Mesodermal cell (in vitro differentiated cells): ENCODE measurements at regions not wholly inside any gene's neighbourhood (a gene's known extent, or its start where the extent isn't known, plus 50 kb on each side); places are given as distances from the start of the nearest gene placed in this dataset.
"Not testable (repeated sequence)": the region's sequence is repeated elsewhere in the genome, so short reads cannot be mapped to it uniquely, and the experiment has no call there.

ENCODE experiments used
- H3K27ac ChIP-seq: 2 replicates; pipeline ENCODE4 v1.7.0; 2013; ENCODE audit warnings: mild to moderate bottlenecking, low read depth, low read length, moderate library complexity; ENCODE audit not compliant: severe bottlenecking
- H3K36me3 ChIP-seq: 2 replicates; pipeline ENCODE4 v1.7.1; 2013; ENCODE audit warnings: mild to moderate bottlenecking, low read length, moderate library complexity; ENCODE audit not compliant: control insufficient read depth, insufficient read depth
- H3K4me1 ChIP-seq: one replicate; pipeline ENCODE4 v1.7.1; 2013; ENCODE audit warnings: mild to moderate bottlenecking, low read length; ENCODE audit not compliant: insufficient read depth, control insufficient read depth, poor library complexity, severe bottlenecking
- H3K4me3 ChIP-seq: 2 replicates; pipeline ENCODE4 v1.7.0; 2013; ENCODE audit warnings: low read length, control low read depth, mild to moderate bottlenecking; ENCODE audit not compliant: insufficient read depth, poor library complexity, severe bottlenecking; ENCODE audit errors: extremely low read depth
- H3K9me3 ChIP-seq: 2 replicates; pipeline ENCODE4 v1.7.1; 2013; ENCODE audit warnings: mild to moderate bottlenecking, low read length, moderate library complexity; ENCODE audit not compliant: control insufficient read depth
- WGBS, 2 experiments: methylation state at CpG; one replicate each; pipeline ENCODE4 v1.1.5; 2013; ENCODE audit warnings: missing lambda C conversion rate in 2 of 2; ENCODE audit not compliant: insufficient coverage in 2 of 2; 5-methylcytosine and 5-hydroxymethylcytosine counted together

DNA sequence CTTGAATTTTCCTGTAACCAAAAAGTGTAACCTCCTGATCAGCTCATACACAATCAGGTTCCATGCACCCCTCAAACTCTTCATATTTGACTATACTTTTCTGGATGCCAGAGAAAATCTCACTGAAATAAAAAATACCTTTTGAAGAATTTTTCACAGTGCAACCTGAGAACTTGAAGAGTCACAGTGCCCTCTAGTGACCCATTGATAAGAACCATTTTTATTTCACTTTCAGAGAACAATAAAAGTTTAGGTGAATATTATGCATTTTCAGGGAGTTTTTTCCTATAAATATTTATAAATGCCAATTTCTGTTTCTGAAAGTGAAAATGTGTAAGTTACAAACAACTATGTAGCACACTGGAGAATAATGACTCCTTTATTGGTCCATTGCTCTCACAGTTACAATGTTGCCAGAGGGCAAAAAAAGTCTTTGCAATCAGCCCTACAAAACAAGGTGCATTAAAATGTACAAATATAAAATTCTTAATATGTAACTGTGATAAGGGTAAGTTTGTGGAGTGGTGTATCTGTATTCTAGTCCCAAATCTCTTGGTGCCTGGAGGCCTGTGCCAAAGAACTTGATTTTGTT, 153.6 kb upstream of the INTU start:
- Histone ChIP-seq H3K9me3 (no peaks in the 10 kb centered on the region), H3K27ac (no peak overlapping the region), H3K4me1 (no peaks in the 10 kb centered on the region), H3K4me3 (no peak overlapping the region), H3K36me3 (no peaks in the 10 kb centered on the region)

DNA sequence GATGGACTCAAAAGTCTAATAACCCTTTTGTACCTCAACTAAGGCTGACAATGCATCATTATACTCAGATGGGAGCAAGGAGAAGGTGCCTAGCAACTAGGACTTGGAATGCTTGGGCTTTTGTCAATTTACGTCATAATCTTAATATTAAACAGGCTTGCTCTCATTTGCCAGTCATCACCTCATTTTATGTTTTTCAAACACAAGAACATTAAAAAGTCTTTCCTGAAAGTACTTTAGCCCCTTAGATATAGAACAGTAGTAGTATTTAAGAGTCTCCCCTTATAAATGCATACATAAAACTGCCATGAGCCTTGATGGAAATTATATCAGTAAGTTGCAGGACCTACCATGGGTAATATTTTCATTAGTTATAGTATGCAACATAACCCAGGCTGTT, 150.7 kb upstream of the INTU start:
- WGBS, 2 experiments, result 80 to 100% methylated on average over 1 of the region's 1 CpG
- no peaks in the 10 kb centered on the region for H3K4me1 ChIP-seq
- no peaks in the 10 kb centered on the region for H3K9me3 ChIP-seq
- no peak overlapping the region for H3K4me3 ChIP-seq
- no peak overlapping the region for H3K27ac ChIP-seq
- H3K36me3 ChIP-seq, result no peaks in the 10 kb centered on the region

DNA sequence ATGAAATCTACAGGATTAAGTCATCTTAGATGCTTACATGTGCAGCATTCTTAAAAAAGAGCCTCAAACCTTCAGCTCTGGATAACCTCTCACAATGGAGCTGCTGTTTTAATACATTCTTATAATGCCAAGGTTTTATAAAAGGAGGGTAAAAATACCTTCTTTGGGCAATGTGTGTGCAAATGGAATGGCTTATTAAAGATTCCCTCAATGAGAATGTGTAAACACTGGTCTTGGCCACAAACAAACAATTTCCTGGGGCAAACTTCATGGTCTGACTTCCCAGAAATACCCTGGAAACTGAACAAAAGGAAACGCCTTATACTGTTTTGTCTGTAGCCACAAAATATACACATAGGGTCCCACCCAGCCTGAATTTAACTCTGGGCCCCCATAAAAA, 148.6 kb upstream of the INTU start:
- WGBS, 2 experiments, result 100% methylated on average over 1 of the region's 1 CpG; no CpG with 5 or more reads in 1 of the 2 experiments
- Histone ChIP-seq H3K4me1 (no peaks in the 10 kb centered on the region), H3K36me3 (no peaks in the 10 kb centered on the region), H3K4me3 (no peak overlapping the region), H3K27ac (no peak overlapping the region), H3K9me3 (no peaks in the 10 kb centered on the region)

DNA sequence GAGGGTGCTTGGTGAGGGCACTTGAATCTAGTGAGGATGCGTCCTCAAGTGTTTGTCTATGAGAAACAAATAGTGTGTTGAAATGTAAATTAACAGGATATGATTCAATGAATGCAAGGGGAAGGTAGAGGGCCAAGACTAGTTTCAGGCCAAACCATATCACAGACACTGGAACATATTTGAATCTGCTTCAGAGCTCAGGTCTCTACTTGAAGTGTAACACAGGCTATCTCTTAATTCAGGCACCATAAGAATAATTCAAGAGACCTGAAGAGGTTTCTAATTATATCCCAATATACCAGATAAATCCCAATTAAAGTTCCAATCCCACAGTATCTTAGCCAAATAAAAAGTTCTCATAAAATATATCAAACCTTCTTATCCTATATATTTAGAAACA, 146.5 kb upstream of the INTU start:
- H3K27ac ChIP-seq, result no peak overlapping the region
- H3K4me1 ChIP-seq, result no peaks in the 10 kb centered on the region
- no peaks in the 10 kb centered on the region for H3K36me3 ChIP-seq
- no peaks in the 10 kb centered on the region for H3K9me3 ChIP-seq
- WGBS, 2 experiments, result 67 to 100% methylated on average over 1 of the region's 1 CpG
- H3K4me3 ChIP-seq, result no peak overlapping the region

DNA sequence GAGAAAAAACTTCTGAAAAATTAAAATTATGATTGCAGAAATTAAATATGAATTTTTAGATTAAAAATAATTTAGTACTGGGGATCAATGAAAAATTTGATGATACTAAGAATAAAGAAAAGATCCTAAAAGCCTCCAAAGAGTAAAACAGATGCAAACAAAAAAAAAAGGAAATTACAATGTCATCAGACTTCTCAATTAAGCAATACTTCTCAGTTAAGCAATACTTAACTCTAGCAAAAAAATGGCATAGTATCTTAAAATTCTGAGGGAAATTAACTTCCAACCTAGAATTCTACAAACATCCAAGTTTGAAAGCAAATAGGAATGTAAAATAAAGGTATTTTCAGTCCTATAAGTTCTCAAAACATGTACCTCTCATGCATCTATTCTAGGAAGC, 141.2 kb upstream of the INTU start:
- Histone ChIP-seq H3K9me3 (no peaks in the 10 kb centered on the region), H3K4me3 (no peak overlapping the region), H3K4me1 (no peaks in the 10 kb centered on the region), H3K36me3 (no peaks in the 10 kb centered on the region), H3K27ac (no peak overlapping the region)

DNA sequence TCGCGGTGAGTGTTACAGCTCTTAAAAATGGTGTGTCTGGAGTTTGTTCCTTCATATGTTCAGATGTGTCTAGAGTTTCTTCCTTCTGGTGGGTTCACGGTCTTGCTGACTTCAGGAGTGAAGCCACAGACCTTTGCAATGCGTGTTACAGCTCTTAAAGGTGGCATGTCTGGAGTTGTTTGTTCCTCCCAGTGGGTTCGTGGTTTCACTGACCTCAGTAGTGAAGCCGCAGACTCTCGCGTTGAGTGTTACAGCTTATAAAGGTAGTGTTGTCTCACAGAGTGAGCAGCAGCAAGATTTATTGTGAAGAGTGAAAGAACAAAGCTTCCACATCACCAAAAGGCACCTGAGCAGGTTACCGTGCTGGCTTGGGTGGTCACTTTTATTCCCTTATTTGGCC, 135.9 kb upstream of the INTU start:
- 87 to 100% methylated on average over 3 to 8 of the region's 9 CpGs for WGBS, 2 experiments
- H3K4me3 ChIP-seq, H3K9me3 ChIP-seq, H3K4me1 ChIP-seq, H3K27ac ChIP-seq, H3K36me3 ChIP-seq: not testable (repeated sequence)

DNA sequence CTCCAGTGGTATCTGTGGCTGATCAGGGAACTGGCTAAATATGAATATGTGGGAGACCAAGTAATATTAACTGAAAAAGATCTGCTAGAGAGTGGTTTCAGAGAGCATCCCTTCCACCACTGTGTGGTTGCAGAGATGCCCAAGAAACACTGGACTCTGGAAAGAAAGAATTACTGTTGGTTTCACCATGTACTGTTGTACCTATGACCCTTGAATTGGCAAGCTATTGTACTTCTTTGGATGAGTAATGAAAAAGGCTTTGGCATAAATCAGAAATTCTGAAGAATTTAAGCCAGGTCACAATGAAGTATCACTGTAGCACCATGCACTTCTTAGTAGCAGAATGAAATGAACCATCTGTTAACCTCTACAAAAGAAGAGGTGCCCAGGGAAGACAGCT, 134.4 kb upstream of the INTU start:
- no peaks in the 10 kb centered on the region for H3K9me3 ChIP-seq
- no peaks in the 10 kb centered on the region for H3K4me1 ChIP-seq
- no peak overlapping the region for H3K27ac ChIP-seq
- H3K4me3 ChIP-seq, result no peak overlapping the region
- no peaks in the 10 kb centered on the region for H3K36me3 ChIP-seq

DNA sequence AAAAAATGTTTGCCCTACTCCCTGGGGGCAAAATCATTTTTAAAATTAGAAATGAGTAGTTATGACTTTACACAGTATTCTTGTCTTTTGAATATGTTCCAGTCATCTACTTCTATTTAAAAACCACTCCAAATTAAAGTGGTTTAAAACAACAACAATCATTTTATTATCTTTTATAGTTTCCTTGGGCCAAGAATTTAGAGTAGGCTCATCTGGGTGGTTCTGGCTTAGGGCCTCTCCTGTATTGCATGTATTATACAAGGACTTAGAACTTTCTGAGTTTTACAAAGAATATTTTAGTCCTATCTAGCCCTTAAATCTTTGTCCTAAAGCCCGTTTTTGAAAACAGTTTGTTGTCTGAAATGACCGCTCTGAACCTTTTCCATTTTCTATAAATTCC, 132.5 kb upstream of the INTU start:
- no peaks in the 10 kb centered on the region for H3K9me3 ChIP-seq
- WGBS, 2 experiments, result 86 to 100% methylated on average over 2 of the region's 2 CpGs
- H3K36me3 ChIP-seq, result no peaks in the 10 kb centered on the region
- no peak overlapping the region for H3K4me3 ChIP-seq
- H3K4me1 ChIP-seq, result no peaks in the 10 kb centered on the region
- H3K27ac ChIP-seq, result no peak overlapping the region

DNA sequence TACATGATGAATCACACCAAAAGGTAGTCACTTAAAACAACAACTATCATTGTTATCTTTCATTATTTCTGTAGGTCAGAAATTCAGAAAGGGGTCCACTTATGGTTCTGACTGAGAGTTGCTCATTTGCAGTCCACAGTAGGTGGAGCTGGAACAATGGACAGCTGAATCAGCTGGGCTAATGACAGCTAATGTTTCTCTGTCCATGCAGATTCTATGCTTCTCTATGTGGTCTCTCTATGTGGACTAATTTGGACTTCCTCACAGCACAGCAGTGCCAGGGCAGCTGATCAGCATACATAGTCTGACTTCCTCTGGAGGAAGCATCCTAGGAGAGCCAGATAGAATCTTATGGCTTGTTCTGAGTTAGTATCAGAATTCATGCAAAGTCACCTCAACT, 131.7 kb upstream of the INTU start:
- Histone ChIP-seq H3K4me3 (no peak overlapping the region), H3K27ac (no peak overlapping the region), H3K9me3 (no peaks in the 10 kb centered on the region), H3K36me3 (no peaks in the 10 kb centered on the region), H3K4me1 (no peaks in the 10 kb centered on the region)

DNA sequence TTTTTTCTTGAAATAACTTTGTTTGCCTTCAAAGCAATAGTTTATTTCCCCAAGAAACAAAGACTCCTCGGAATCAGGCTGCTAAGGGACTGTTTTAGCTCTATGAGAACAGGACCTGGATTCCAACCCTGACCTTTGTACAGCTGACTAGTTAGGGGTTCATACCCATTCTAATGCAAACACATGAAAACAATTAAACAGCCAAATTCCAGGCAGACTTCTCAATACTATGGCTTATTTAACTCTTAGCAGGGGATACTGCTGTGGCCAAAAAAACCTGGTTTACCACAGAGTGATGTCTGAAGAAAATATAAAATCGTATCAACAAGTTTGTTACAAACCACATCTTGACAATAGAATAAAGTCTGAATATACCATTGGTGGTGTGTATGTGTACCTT, 129.6 kb upstream of the INTU start:
- H3K4me3 ChIP-seq, result no peak overlapping the region
- 60% methylated on average over 1 of the region's 2 CpGs; no CpG with 5 or more reads in 1 of the 2 experiments for WGBS, 2 experiments
- no peaks in the 10 kb centered on the region for H3K4me1 ChIP-seq
- no peak overlapping the region for H3K27ac ChIP-seq
- H3K9me3 ChIP-seq, result no peaks in the 10 kb centered on the region
- no peaks in the 10 kb centered on the region for H3K36me3 ChIP-seq

DNA sequence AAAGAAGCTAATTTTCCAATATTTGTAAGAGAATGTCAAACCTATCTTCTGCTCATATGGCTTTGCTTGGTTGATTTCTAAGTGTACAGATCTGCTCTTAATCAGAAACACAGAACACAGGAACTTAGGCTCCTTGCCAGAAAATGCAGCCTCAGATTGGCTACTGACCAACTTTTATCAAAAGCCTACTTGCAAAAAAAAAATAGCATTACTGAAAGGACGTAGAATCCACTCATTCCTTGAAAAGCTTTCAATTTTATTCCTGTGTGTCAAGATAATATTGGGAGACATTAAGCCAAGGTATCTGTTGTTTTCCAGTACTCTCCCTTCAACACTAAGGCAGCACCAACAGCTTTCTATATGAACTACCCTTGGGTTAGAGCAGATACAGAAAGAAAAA, 127.6 kb upstream of the INTU start:
- no peaks in the 10 kb centered on the region for H3K9me3 ChIP-seq
- no peaks in the 10 kb centered on the region for H3K36me3 ChIP-seq

DNA sequence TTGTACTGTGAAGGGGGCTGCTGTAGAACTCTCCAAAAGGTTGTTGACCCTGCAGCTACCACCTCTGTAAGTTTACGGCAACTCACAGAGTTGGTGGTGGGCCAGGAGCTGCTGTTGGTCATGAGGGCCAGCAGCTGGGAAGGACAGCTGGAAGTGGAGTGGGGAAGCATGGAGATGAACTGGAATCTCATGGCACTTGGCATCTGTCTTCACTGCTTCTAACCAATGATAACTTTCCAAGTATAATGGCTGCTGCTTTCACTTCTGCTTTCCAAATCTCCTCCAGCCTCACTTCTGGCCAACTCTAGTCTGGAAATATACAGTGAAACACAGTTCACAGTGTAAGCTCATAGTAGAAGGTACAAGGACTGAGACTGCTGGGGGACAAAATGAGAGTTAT, 126.5 kb upstream of the INTU start:
- Histone ChIP-seq H3K9me3 (no peaks in the 10 kb centered on the region), H3K27ac (no peak overlapping the region), H3K4me1 (no peaks in the 10 kb centered on the region), H3K4me3 (no peak overlapping the region), H3K36me3 (no peaks in the 10 kb centered on the region)
- WGBS, 2 experiments, result 100% methylated on average over 1 of the region's 1 CpG; no CpG with 5 or more reads in 1 of the 2 experiments

More for the DNA sequence above, 127.6 kb upstream of the INTU start:
- 100% methylated on average over 1 of the region's 1 CpG; no CpG with 5 or more reads in 1 of the 2 experiments for WGBS, 2 experiments
- Histone ChIP-seq H3K27ac (no peak overlapping the region), H3K4me1 (no peaks in the 10 kb centered on the region), H3K4me3 (no peak overlapping the region)
